ENCODE measurements at regions not wholly inside any gene's neighbourhood (a gene's known extent, or its start where the extent isn't known, plus 50 kb on each side); places are given as distances from the start of the nearest gene placed in this dataset.

DNA sequence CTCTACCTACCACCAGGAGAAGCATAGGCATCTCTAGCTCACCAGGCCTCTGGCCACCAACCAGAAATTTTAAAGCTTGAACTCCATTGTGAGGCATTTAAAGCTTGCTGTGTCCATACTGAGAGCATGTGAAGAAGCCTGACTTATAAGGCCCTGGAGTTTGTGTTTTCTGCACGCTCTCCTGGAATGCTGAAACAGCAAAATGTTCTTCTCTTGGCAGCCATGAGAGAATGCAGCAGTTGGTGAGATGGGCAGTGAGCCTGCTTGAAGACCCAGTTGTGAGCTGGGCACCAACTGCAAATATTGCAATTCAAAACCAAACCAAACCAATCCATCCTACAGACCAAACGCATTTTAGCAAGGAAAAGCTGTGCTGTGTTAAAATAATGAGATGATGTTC lies 170.0 kb upstream of the IVNS1ABP start:
- Histone ChIP-seq H3K4ac (ENCODE audit: low read depth, low read length) (no peak overlapping the region), H2BK5ac (ENCODE audit: low read depth, low read length, poor library complexity, severe bottlenecking) (no peak overlapping the region), H2BK15ac (ENCODE audit: low read depth, low read length) (no peak overlapping the region), H3K18ac (ENCODE audit: low read depth, low read length) (no peak overlapping the region), H2AFZ (replicated peaks; ENCODE audit: low read length, poor library complexity) (peak overlapping the region; percentile 4), H4K8ac (ENCODE audit: low read depth in 2 of 2, low read length in 2 of 2) (no peak overlapping the region), H2BK120ac (ENCODE audit: low read depth, low read length) (no peak overlapping the region), H3K23ac (ENCODE audit: low read depth, low read length) (no peak overlapping the region), H2AK9ac (replicated peaks; ENCODE audit: low read depth, low read length, poor library complexity) (no peak overlapping the region), H4K5ac (ENCODE audit: low read depth, low read length) (no peak overlapping the region), H3K9me1 (ENCODE audit: insufficient read depth, low read length) (peaks cover 13% of the 10 kb centered on the region), H3K4me1 (ENCODE audit: control insufficient read depth, insufficient read depth, low read length) (peaks cover 8% of the 10 kb centered on the region; the same call in 1 of the 2 replicates), H2BK20ac (ENCODE audit: low read depth, low read length) (no peak overlapping the region), H2AK5ac (ENCODE audit: low read depth, low read length) (no peak overlapping the region), H4K91ac (ENCODE audit: insufficient read depth, low read depth, low read length) (no peak overlapping the region), H3K79me1 (ENCODE audit: low read depth in 1 of 2, low read length in 2 of 2) (no peaks in the 10 kb centered on the region), H3K4me3 (ENCODE audit: insufficient read depth, low read depth, low read length) (no peak overlapping the region), H3K9ac (ENCODE audit: low read depth, low read length) (no peak overlapping the region), H3K9me3 (ENCODE audit: control insufficient read depth, insufficient read depth, low read length) (no peaks in the 10 kb centered on the region), H3K56ac (ENCODE audit: extremely low read depth, insufficient read depth, low read length) (no peak overlapping the region), H3K27me3 (ENCODE audit: control insufficient read depth, insufficient read depth, low read length) (no peaks in the 10 kb centered on the region), H4K20me1 (ENCODE audit: insufficient read depth, low read length) (no peaks in the 10 kb centered on the region), H3K27ac (ENCODE audit: insufficient read depth, low read length) (no peak overlapping the region), H3K14ac (replicated peaks; ENCODE audit: low read depth, low read length) (no peak overlapping the region), H3K36me3 (ENCODE audit: control insufficient read depth, insufficient read depth, low read length) (no peaks in the 10 kb centered on the region), H3K4me2 (ENCODE audit: low read depth, low read length) (no peak overlapping the region)
- WGBS, 2 experiments (ENCODE audit: extremely low coverage in 2 of 2, insufficient read length in 1 of 2) = no CpG with 5 or more reads among the region's 2 CpGs
- CTCF ChIA-PET = no interaction called here
- TF ChIP-seq RFX5 (IDR thresholded peaks at IDR 0.05; ENCODE audit: low read depth, low read length) (no peak), RAD21 (IDR thresholded peaks at IDR 0.05; ENCODE audit: low read length) (no peak), MAFK (IDR thresholded peaks at IDR 0.05; ENCODE audit: low read depth, low read length) (peak; percentile 55; the same call in 1 of the 2 replicates), MXI1 (IDR thresholded peaks at IDR 0.05; ENCODE audit: borderline replicate concordance, low read depth, low read length) (no peak), RCOR1 (IDR thresholded peaks at IDR 0.05; ENCODE audit: insufficient replicate concordance, low read length) (no peak), SMC3 (IDR thresholded peaks at IDR 0.05; ENCODE audit: low read depth, low read length) (no peak), USF2 (IDR thresholded peaks at IDR 0.05; ENCODE audit: low read depth, low read length) (no peak), FOS (IDR thresholded peaks at IDR 0.05; ENCODE audit: low read depth, low read length) (no peak), POLR2A (IDR thresholded peaks at IDR 0.05; ENCODE audit: low read depth, low read length) (no peak)
- intact Hi-C loops (cut with micrococcal nuclease) (no loop called here), dilution Hi-C loops (cut with HindIII; ENCODE audit: low sequenced_read_pairs, unreplicated experiment) (no loop called here), in situ Hi-C loops (cut with MboI; ENCODE audit: low sequenced_read_pairs) (no loop called here)
- POLR2A ChIA-PET (ENCODE audit: unreplicated experiment) = no interaction called here
- no TSS peak for BruUV-seq (replicated peaks)
- no peak for DNase-seq
- no peak for ATAC-seq (ENCODE audit: low read depth)

Data from IMR-90 (cell line).